GM12874 (cell line): ENCODE measurements at regions not wholly inside any gene's neighbourhood (a gene's known extent, or its start where the extent isn't known, plus 50 kb on each side); places are given as distances from the start of the nearest gene placed in this dataset.

ENCODE experiments used
- CTCF ChIP-seq: IDR thresholded peaks from 2 replicates; pipeline ENCODE4 v1.5.1; 2011; ENCODE audit warnings: low read depth, mild to moderate bottlenecking, control low read depth, low read length, moderate library complexity; ENCODE audit not compliant: insufficient read depth

- TF ChIP-seq CTCF = no peak
Observed at GRCh38 chr6:23446469-23446967, 679.5 kb upstream of the NRSN1 start.

- TF ChIP-seq CTCF = no peak
Observed at GRCh38 chr6:23447731-23448130, 678.3 kb upstream of the NRSN1 start.

- TF ChIP-seq CTCF = no peak
Observed at GRCh38 chr6:23448281-23448680, 677.7 kb upstream of the NRSN1 start.

GRCh38 chr6:23454080-23454976 is 671.7 kb upstream of the NRSN1 start:
- TF ChIP-seq CTCF = no peak

- no peak for TF ChIP-seq CTCF
Observed at GRCh38 chr6:23455754-23456153, 670.3 kb upstream of the NRSN1 start.

GRCh38 chr6:23456396-23456795 is 669.6 kb upstream of the NRSN1 start:
- TF ChIP-seq CTCF = no peak

- no peak for TF ChIP-seq CTCF
Observed at GRCh38 chr6:23457321-23457720, 668.7 kb upstream of the NRSN1 start.
